GM10266 (cell line): ENCODE measurements at regions not wholly inside any gene's neighbourhood (a gene's known extent, or its start where the extent isn't known, plus 50 kb on each side); places are given as distances from the start of the nearest gene placed in this dataset.
"Not testable (repeated sequence)": the region's sequence is repeated elsewhere in the genome, so short reads cannot be mapped to it uniquely, and the experiment has no call there.

Source experiments
- DNase-seq: peaks from one replicate; pipeline ENCODE4 v3.0.0; 2012; ENCODE audit errors: extremely low spot score
- CTCF ChIP-seq: IDR thresholded peaks from 2 replicates; pipeline ENCODE4 v1.5.1; 2012; ENCODE audit warnings: mild to moderate bottlenecking, low read depth; ENCODE audit not compliant: control insufficient read depth, insufficient read depth; ENCODE audit errors: missing control alignments

- DNase-seq = no peak
- no peak for TF ChIP-seq CTCF
Observed at GRCh38 chr5:106258591-106259125, 1412.1 kb downstream of the EFNA5 start.

GRCh38 chr5:106254784-106255183 lies 1416.0 kb downstream of the EFNA5 start:
- no peak for DNase-seq
- no peak for TF ChIP-seq CTCF

- DNase-seq = not testable (repeated sequence)
Observed at GRCh38 chr5:106246044-106246745, 1424.5 kb downstream of the EFNA5 start.

- no peak for DNase-seq
- TF ChIP-seq CTCF = no peak
Observed at GRCh38 chr5:106241409-106241808, 1429.3 kb downstream of the EFNA5 start.

GRCh38 chr5:106205916-106206571 lies 1464.7 kb downstream of the EFNA5 start:
- no peak for DNase-seq
- no peak for TF ChIP-seq CTCF

GRCh38 chr5:106202035-106202434 lies 1468.7 kb downstream of the EFNA5 start:
- TF ChIP-seq CTCF = no peak
- no peak for DNase-seq

- no peak for TF ChIP-seq CTCF
- DNase-seq = no peak
Observed at GRCh38 chr5:106200971-106201370, 1469.8 kb downstream of the EFNA5 start.
